H1 (cell line): ENCODE measurements at regions not wholly inside any gene's neighbourhood (a gene's known extent, or its start where the extent isn't known, plus 50 kb on each side); places are given as distances from the start of the nearest gene placed in this dataset.

Experiments
- CTCF ChIP-seq, 3 experiments: IDR thresholded peaks; 1 replicate in 2 of 3; 2 replicates in 1 of 3; pipeline versions ENCODE4 v1.5.1 to v1.6.1; 2011; ENCODE audit warnings: low read length in 3 of 3, mild to moderate bottlenecking in 3 of 3, inconsistent platforms in 2 of 3, low read depth in 1 of 3, moderate library complexity in 1 of 3; ENCODE audit not compliant: insufficient read depth in 1 of 3; ENCODE audit errors: control extremely low read depth in 1 of 3

GRCh38 chr21:16969636-16970035, 543.2 kb upstream of the CXADR start (continued):
- TF ChIP-seq CTCF (IDR thresholded peaks at IDR 0.05; ENCODE audit: control extremely low read depth in 1 of 3, insufficient read depth in 1 of 3, low read depth in 1 of 3, low read length in 3 of 3) = no peak
